GM21390 (cell line): ENCODE measurements at regions not wholly inside any gene's neighbourhood (a gene's known extent, or its start where the extent isn't known, plus 50 kb on each side); places are given as distances from the start of the nearest gene placed in this dataset.

Experiments used
- ATAC-seq: cut with Tn5 transposase; IDR thresholded peaks from one replicate; pipeline ENCODE4 v1.9.1; 2021; ENCODE audit not compliant: unreplicated experiment

GRCh38 chr2:48250474-48250844 lies 64.0 kb upstream of the FOXN2 start:
- no peak for ATAC-seq

- peak; percentile 56 for ATAC-seq
These were observed 63.5 kb upstream of the FOXN2 start for GRCh38 chr2:48250943-48251342.

DNA sequence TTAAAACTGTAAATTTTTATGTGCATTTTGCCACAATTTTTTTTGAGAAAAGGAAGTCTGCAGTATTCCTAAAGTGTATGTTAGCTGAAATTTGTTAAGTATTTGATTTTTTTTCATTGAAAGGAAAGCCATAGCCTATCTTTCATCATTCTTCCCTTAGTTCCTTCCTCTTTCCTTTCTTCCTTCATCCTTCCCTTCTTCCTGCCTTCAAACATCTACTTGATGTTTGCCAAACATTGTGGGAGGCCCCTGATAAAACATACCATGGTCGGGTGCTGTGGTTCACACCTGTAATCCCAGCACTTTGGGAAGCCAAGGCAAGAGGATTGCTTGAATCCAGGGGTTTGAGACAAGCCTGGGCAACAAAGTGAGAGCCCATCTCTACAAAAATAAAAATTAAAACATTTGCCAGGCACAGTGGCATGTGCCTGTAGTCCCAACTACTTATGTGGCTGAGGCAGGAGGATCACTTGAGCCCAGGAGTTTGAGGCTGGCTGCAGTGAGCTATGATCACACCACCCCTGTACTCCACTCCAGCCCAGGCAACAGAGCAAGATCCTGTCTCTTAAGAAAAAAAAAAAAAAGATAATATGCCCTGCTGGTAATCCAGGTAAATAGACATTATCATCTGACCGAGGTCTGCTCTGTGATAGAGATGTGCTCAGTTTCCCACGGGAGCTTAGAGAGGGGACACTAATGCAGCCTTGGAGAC lies 62.9 kb upstream of the FOXN2 start:
- no peak for ATAC-seq

GRCh38 chr2:48253301-48253700 lies 61.2 kb upstream of the FOXN2 start:
- no peak for ATAC-seq

DNA sequence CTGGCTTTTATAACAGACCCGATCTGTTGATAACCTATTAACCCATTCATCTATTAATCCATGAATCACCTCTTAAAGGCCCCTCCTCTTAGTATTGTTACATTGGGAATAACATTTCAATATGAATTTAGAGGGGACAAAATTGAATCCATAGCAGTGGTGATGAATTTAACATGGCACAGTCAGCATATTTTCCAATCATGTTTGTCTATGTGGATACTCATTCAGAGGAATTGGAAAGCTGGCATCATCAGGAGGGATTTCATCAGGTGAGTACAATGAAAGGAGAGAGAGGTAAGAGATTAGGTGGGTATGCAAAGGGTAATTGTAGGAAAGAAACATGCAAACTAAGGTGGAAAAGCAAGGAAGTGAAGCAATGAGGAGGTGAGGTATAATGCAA lies 59.6 kb upstream of the FOXN2 start:
- no peak for ATAC-seq

GRCh38 chr2:48257456-48257855 lies 57.0 kb upstream of the FOXN2 start:
- ATAC-seq, result no peak

DNA sequence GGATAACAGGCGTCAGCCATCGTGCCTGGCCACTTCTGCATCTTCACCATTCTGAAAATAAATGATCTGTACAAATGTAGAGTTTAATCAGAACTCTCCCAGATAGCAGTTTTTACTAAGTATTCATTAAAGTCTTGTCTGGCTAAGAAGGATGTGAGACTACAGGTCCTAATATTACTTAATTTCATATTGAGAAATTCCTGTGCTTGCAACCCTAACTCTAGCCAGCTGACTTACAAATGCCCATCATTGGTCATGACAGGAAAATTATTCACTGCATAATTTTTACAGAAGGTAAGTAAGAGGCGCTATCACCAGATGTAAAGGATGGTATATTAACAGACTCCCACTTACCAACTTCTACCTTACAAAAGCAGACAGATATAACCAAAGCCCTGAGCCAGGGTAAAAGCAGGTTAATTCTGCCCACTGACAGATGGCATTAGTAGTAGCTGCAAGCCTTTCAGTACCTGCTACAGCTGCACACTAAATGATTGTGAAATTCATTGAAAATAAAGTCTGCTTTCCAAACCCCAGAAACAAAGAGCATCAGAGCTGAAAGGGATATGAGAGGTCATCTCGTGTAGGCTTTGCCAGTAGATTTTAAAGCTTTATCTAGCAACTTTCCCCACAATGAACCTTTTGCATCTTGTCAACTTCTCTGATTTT lies 55.9 kb upstream of the FOXN2 start:
- no peak for ATAC-seq

DNA sequence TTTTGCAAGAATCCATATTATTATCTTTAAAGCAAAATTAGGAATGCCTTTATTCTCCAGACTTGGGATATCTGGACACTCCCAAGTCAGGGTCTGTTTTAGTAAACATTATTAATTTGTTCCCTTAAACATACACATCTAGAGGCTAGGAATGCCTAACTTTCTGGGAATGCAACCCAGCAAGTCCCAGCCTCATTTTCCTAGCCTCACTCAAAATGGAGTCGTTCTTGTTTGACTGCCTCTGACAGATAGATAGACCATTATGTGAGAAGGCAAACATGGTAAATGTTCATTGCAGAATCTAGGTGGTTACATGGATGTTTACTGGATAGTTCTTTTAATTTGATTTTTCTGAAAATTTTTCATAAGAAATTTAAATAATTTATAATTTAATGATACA lies 54.7 kb upstream of the FOXN2 start:
- no peak for ATAC-seq

- ATAC-seq, result no peak
These were observed 49.9 kb upstream of the FOXN2 start for GRCh38 chr2:48264627-48265026.
